ENCODE measurements at regions not wholly inside any gene's neighbourhood (a gene's known extent, or its start where the extent isn't known, plus 50 kb on each side); places are given as distances from the start of the nearest gene placed in this dataset.

GRCh38 chr11:97962758-97963157 lies 1058.0 kb upstream of the CNTN5 start:
- Histone ChIP-seq H3K4me1 (ENCODE audit: control insufficient read depth, insufficient read depth, low read length) (no peaks in the 10 kb centered on the region), H3K4me2 (ENCODE audit: control insufficient read depth, insufficient read depth) (no peak overlapping the region), H3K36me3 (ENCODE audit: control insufficient read depth in 2 of 2, insufficient read depth in 2 of 2, low read length in 1 of 2) (no peaks in the 10 kb centered on the region), H3K27me3 (replicated peaks in 1 of 2; ENCODE audit: control insufficient read depth in 2 of 2, insufficient read depth in 2 of 2, low read length in 1 of 2) (no peaks in the 10 kb centered on the region), H3K79me2 (ENCODE audit: control insufficient read depth, insufficient read depth, low read length) (no peaks in the 10 kb centered on the region), H3K9me3 (replicated peaks; ENCODE audit: control insufficient read depth, insufficient read depth, low read length) (no peaks in the 10 kb centered on the region), H3K4me3 (no peak overlapping the region), H2AFZ (ENCODE audit: control insufficient read depth, low read depth, low read length) (no peak overlapping the region), H3K9ac (ENCODE audit: control insufficient read depth, insufficient read depth, low read length) (no peak overlapping the region), H4K20me1 (ENCODE audit: control insufficient read depth, insufficient read depth) (no peaks in the 10 kb centered on the region), H3K27ac (ENCODE audit: control insufficient read depth, insufficient read depth) (no peak overlapping the region)
- SMC1A ChIA-PET (ENCODE audit: uncharacterized antibody, unreplicated experiment) = no interaction called here
- in situ Hi-C loops (cut with MboI) (no loop called here), intact Hi-C loops (cut with micrococcal nuclease; ENCODE audit: unreplicated experiment) (no loop called here)
- FAIRE-seq (no peak), DNase-seq (ENCODE audit: low read depth, low spot score) (no peak), ATAC-seq (no peak)
- RAD21 ChIA-PET (ENCODE audit: unreplicated experiment) = no interaction called here
- BruUV-seq (replicated peaks) = no TSS peak
- 5% methylated on average over 1 of the region's 1 CpG for WGBS (ENCODE audit: insufficient coverage, insufficient replicate concordance, low lambda C conversion rate, missing lambda C conversion rate)
- CTCF ChIA-PET = no interaction called here
- POLR2A ChIA-PET = no interaction called here
- TF ChIP-seq FOXK2 (IDR thresholded peaks at IDR 0.05) (no peak), PAX5 (IDR thresholded peaks at IDR 0.05; ENCODE audit: borderline replicate concordance, low read depth, low read length) (no peak), ZNF687 (IDR thresholded peaks at IDR 0.05) (no peak), CHD4 (IDR thresholded peaks at IDR 0.05) (no peak), ZNF384 (IDR thresholded peaks at IDR 0.05; ENCODE audit: borderline replicate concordance, low read depth, low read length) (no peak), TCF7 (IDR thresholded peaks at IDR 0.05; ENCODE audit: borderline replicate concordance) (no peak), STAT3 (IDR thresholded peaks at IDR 0.05; ENCODE audit: low read depth, low read length) (no peak), ZZZ3 (IDR thresholded peaks at IDR 0.05; ENCODE audit: control insufficient read depth, insufficient read length, low read depth) (no peak), NFYB (IDR thresholded peaks at IDR 0.05; ENCODE audit: insufficient read depth, low read depth, low read length) (no peak), ATF2 (IDR thresholded peaks at IDR 0.05; ENCODE audit: low read length) (no peak), MEF2A (IDR thresholded peaks at IDR 0.05; ENCODE audit: insufficient read depth, low read depth, low read length) (no peak), RELB (IDR thresholded peaks at IDR 0.05; ENCODE audit: low read depth) (no peak), HSF1 (IDR thresholded peaks at IDR 0.05; ENCODE audit: low read depth, low read length) (no peak), SMARCA5 (IDR thresholded peaks at IDR 0.05) (no peak), NFXL1 (IDR thresholded peaks at IDR 0.05; ENCODE audit: borderline replicate concordance) (no peak)

Data from GM12878 (cell line).